ENCODE measurements at regions not wholly inside any gene's neighbourhood (a gene's known extent, or its start where the extent isn't known, plus 50 kb on each side); places are given as distances from the start of the nearest gene placed in this dataset.

- no peak for DNase-seq
Observed at GRCh38 chr5:156232251-156232869, 94.6 kb upstream of the SGCD start.

DNA sequence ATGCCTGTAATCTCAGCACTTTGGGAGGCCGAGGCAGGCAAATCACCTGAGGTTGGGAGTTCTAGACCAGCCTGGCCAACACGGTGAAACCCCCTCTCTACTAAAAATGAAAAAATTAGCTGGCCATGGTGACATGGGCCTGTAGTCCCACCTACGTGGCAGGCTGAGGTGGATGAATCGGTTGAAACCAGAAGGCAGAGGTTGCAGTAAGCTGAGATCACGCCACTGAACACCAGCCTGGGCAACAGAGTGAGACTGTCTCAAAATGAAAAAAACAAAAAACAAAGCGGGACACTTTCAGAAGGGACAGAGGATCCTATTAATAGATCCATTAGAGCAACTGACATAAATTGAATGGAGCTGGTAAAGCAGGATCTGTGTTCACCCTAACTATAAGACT is 89.6 kb upstream of the SGCD start:
- no peak for DNase-seq

- no peak for DNase-seq
Observed at GRCh38 chr5:156239800-156240199, 87.2 kb upstream of the SGCD start.

DNA sequence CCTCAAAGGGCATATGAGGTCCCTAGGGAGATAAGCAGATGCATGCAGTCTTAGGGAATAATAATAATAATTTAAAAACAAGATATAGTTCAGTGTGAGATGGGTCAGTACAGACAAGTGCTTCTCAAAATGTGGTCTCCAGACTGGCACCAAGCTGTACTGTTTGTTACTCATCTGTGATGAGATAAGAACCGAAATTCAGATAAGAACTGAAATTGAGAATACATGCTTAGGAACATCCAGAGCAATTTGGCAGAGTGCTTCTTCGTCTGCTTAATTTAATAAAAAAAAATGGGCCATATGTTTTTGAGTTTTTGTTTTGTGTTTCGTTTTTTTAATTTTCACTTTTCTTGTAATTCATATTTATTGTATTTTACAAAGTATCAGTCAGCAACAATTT is 86.5 kb upstream of the SGCD start:
- DNase-seq, result no peak

GRCh38 chr5:156241266-156241665 is 85.7 kb upstream of the SGCD start:
- DNase-seq, result no peak

DNA sequence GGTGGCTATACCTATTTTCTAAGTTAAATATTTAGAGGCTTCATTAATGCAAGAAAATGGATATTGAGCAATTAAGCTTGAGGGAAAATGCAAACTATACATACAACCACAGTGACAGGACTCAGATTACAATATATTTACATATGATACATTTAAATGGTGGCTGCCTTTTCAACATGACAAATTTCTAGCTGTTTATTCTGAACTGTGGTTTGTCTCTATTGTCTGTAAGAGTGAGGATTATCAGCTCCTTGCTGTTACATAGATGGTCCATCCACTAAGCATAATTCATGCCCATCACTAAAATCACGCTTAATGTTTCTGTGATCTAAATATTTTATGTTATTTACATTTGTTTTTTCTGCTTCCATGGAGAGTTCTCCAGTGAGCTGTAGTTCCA is 81.1 kb upstream of the SGCD start:
- no peak for DNase-seq

- no peak for DNase-seq
Observed at GRCh38 chr5:156251076-156251475, 75.9 kb upstream of the SGCD start.

GRCh38 chr5:156253130-156253529 is 73.8 kb upstream of the SGCD start:
- DNase-seq, result no peak

DNA sequence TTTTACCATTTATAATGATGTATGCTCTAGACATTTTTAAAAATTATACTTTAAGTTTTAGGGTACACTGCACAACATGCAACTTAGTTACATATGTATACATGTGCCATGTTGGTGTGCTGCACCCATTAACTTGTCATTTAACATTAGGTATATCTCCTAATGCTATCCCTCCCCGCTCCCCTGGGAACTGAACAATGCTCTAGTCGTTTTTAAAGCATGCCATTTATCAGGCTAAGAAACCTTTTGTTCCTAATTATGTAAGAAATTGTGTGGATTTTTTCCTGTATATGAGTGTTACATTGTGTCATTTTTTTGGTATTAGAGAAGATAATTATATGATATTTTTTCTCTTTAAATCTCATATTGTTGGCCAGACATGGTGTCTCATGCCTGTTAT is 72.8 kb upstream of the SGCD start:
- no peak for DNase-seq

GRCh38 chr5:156256642-156257041 is 70.3 kb upstream of the SGCD start:
- no peak for DNase-seq

- DNase-seq, result no peak
Observed at GRCh38 chr5:156258934-156259333, 68.0 kb upstream of the SGCD start.

DNA sequence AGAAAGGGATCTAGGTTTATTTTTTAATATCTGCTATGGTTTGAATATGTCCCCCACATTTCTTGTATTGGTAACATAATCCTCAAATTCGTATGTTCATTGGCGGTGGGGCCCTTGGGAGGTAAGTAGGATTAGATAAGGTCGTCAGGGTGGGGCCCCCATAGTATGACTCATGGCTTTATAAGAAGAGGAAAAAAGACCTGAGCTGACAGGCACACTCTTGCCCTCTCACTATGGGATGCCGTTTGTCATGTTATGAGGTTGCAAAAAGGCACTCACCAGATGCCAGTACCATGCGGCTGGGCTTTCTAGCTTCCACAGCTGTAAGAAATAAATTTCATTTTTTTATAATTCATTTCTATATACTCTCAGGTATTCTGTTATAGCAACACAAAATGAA is 67.3 kb upstream of the SGCD start:
- DNase-seq, result no peak

DNA sequence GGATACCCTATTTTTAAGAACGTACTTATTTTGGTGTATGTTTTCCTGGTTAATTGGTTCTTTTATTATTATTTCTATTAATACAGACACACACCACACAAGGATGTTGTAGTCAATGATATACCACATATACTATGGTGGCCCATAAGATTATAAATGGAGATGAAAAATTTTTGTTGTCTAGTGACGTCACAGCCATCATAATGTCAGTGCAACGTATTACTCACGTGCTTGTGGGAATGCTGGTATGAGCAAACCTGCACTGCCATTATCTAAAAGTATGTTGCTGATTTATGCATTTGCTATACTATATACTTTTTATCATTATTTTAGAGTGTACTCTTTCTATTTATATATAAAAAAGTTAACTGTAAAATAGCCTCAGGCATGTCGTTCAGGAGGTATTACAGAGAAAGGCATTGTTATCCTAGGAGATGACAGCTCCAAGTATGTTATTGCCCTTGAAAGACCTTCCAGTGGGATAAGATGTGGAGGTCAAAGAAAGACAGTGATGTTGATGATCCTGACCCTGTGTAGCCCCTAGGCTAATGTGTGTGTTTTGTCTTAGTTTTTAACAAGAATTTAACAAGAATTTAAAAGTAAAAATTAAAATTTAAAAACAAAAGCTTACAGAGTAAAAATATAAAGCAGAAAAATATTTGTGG is 65.6 kb upstream of the SGCD start:
- DNase-seq, result no peak

DNA sequence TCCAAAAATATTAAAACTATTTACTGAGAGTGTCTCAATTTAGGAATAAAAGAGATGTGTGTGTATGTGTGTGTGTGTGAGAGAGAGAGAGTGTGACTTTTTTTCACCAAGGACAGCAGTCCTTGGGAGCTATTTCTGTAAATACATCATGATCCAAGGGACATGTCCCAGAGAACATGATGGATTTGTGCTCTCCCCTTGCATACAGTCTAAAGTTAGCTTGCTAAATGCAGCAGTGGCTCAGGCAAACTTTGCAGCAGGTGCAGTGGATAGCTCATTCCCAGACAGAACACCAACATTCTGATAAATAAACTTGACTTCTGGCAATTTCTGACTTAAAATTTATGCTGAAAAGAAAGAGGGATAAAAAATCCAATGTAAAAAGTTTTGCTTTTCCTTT is 55.4 kb upstream of the SGCD start:
- DNase-seq, result no peak

DNA sequence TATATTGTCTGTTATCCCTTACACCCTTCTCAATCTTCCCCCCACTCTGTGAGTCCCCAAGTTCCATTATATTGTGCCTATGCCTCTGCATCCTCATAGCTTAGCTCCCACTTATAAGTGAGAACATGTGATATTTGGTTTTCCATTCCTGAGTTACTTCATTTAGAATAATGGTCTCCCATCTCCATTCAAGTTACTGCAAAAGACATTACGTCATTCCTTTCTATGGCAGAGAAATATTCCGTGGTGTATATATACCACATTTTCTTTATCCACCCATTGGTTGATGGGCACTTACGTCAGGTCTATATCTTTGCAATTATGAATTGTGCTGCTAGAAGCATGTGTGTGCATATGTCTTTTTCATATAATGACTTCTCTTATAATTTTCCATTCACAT is 54.8 kb upstream of the SGCD start:
- no peak for DNase-seq

- no peak for DNase-seq
Observed at GRCh38 chr5:156273325-156273724, 53.6 kb upstream of the SGCD start.

DNA sequence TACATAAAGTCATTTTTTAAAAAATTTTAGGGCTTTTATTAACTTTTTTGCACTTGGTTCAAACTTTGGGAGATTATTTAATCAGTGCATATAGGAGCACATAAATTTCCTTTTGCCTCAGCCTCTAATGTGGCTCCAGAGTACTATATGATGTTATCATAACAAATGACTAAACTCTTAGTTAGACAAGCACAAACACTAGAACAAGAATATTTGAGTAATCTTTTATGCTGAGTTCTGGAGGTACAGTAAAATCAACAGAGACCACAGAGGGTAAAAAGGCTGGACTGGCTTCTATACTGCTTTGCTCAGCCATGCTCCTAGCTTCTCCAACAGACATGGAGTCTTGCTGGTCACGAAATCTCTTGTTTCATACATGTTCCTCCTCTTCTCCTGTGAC is 52.5 kb upstream of the SGCD start:
- DNase-seq, result no peak

Measured in stimulated activated CD8-positive, alpha-beta memory T cell treated with anti-CD3 and anti-CD28 coated beads, Interleukin-4, amount 100 ng/mL, for 48 hours (primary cell).